IgD-negative memory B cell (primary cell): ENCODE measurements at regions not wholly inside any gene's neighbourhood (a gene's known extent, or its start where the extent isn't known, plus 50 kb on each side); places are given as distances from the start of the nearest gene placed in this dataset.
A peak's percentile ranks its signal among the peaks of the same experiment; 100 is the strongest.
"Not testable (repeated sequence)": the region's sequence is repeated elsewhere in the genome, so short reads cannot be mapped to it uniquely, and the experiment has no call there.

Source experiments
- H3K27ac Mint-ChIP-seq, 3 donors: one replicate each; pipeline ENCODE4 v1.8.0; 2020 to 2022; ENCODE audit warnings: mild to moderate bottlenecking in 3 of 3, mixed read lengths in 3 of 3, moderate library complexity in 1 of 3
- H3K27me3 Mint-ChIP-seq: one replicate; pipeline ENCODE4 v1.8.0; 2021; ENCODE audit warnings: mixed read lengths
- H3K36me3 Mint-ChIP-seq: one replicate; pipeline ENCODE4 v1.8.0; 2020; ENCODE audit warnings: mild to moderate bottlenecking, mixed read lengths
- H3K4me1 Mint-ChIP-seq, 3 donors: one replicate each; pipeline ENCODE4 v1.8.0; 2020 to 2022; ENCODE audit warnings: mixed read lengths in 3 of 3, mild to moderate bottlenecking in 1 of 3
- H3K4me3 Mint-ChIP-seq, 4 donors: one replicate each; pipeline ENCODE4 v1.8.0; 2020 to 2022; ENCODE audit warnings: mild to moderate bottlenecking in 4 of 4, mixed read lengths in 4 of 4, moderate library complexity in 3 of 4
- H3K9me3 Mint-ChIP-seq, 3 donors: one replicate each; pipeline ENCODE4 v1.8.0; 2020 to 2021; ENCODE audit warnings: mixed read lengths in 3 of 3, mild to moderate bottlenecking in 1 of 3

- Mint-ChIP-seq H3K9me3 (peaks cover 0 to 3% (median 0%) of the 10 kb centered on the region in 3 donors), H3K4me1 (no peaks in the 10 kb centered on the region), H3K4me3 (no peak overlapping the region), H3K27me3 (peaks cover 9% of the 10 kb centered on the region), H3K27ac (no peak overlapping the region), H3K36me3 (no peaks in the 10 kb centered on the region)
Observed at GRCh38 chr14:44873536-44873935, 88.2 kb downstream of the KLHL28 start.

- H3K9me3 Mint-ChIP-seq, result peaks cover 0 to 3% (median 0%) of the 10 kb centered on the region in 3 donors
- no peak overlapping the region for H3K4me3 Mint-ChIP-seq
- no peaks in the 10 kb centered on the region for H3K4me1 Mint-ChIP-seq
- H3K27me3 Mint-ChIP-seq, result peaks cover 2% of the 10 kb centered on the region
- H3K27ac Mint-ChIP-seq, result no peak overlapping the region
- H3K36me3 Mint-ChIP-seq, result no peaks in the 10 kb centered on the region
Observed at GRCh38 chr14:44866770-44867169, 95.0 kb downstream of the KLHL28 start.

- Mint-ChIP-seq H3K4me3 (no peak overlapping the region), H3K4me1 (no peaks in the 10 kb centered on the region), H3K36me3 (no peaks in the 10 kb centered on the region), H3K27me3 (peaks cover 2% of the 10 kb centered on the region), H3K9me3 (peaks cover 0 to 3% (median 0%) of the 10 kb centered on the region in 3 donors), H3K27ac (no peak overlapping the region)
Observed at GRCh38 chr14:44866322-44866721, 95.4 kb downstream of the KLHL28 start.

- Mint-ChIP-seq H3K27me3 (no peaks in the 10 kb centered on the region), H3K4me3 (no peak overlapping the region), H3K36me3 (no peaks in the 10 kb centered on the region), H3K27ac (no peak overlapping the region), H3K9me3 (peaks cover 0 to 2% (median 0%) of the 10 kb centered on the region in 3 donors), H3K4me1 (no peaks in the 10 kb centered on the region)
Observed at GRCh38 chr14:44863271-44863670, 98.5 kb downstream of the KLHL28 start.

GRCh38 chr14:44854114-44854513, 107.6 kb downstream of the KLHL28 start:
- H3K36me3 Mint-ChIP-seq, result no peaks in the 10 kb centered on the region
- H3K27ac Mint-ChIP-seq, result no peak overlapping the region

GRCh38 chr14:44847526-44848309, 114.0 kb downstream of the KLHL28 start:
- H3K4me3 Mint-ChIP-seq, result no peak overlapping the region
- no peak overlapping the region for H3K27ac Mint-ChIP-seq
- no peaks in the 10 kb centered on the region for H3K9me3 Mint-ChIP-seq
- no peaks in the 10 kb centered on the region for H3K36me3 Mint-ChIP-seq
- peaks cover 0 to 3% (median 0%) of the 10 kb centered on the region in 3 donors for H3K4me1 Mint-ChIP-seq
- no peaks in the 10 kb centered on the region for H3K27me3 Mint-ChIP-seq

More at GRCh38 chr14:44854114-44854513, 107.6 kb downstream of the KLHL28 start:
- H3K9me3 Mint-ChIP-seq, result peaks cover 0 to 7% (median 0%) of the 10 kb centered on the region in 3 donors
- H3K27me3 Mint-ChIP-seq, result peaks cover 19% of the 10 kb centered on the region
- H3K4me1 Mint-ChIP-seq, result peaks cover 0 to 1% (median 0%) of the 10 kb centered on the region in 3 donors
- no peak overlapping the region for H3K4me3 Mint-ChIP-seq

- peaks cover 0 to 3% (median 0%) of the 10 kb centered on the region in 3 donors for H3K4me1 Mint-ChIP-seq
- H3K36me3 Mint-ChIP-seq, result no peaks in the 10 kb centered on the region
- no peaks in the 10 kb centered on the region for H3K27me3 Mint-ChIP-seq
- H3K27ac Mint-ChIP-seq, result no peak overlapping the region
- no peaks in the 10 kb centered on the region for H3K9me3 Mint-ChIP-seq
- peak overlapping the region in 1 of 4 donors; percentile 42 for H3K4me3 Mint-ChIP-seq
Observed at GRCh38 chr14:44846232-44846824, 115.4 kb downstream of the KLHL28 start.

- not testable (repeated sequence) for H3K27me3 Mint-ChIP-seq, H3K4me1 Mint-ChIP-seq, H3K36me3 Mint-ChIP-seq, H3K9me3 Mint-ChIP-seq, H3K27ac Mint-ChIP-seq, H3K4me3 Mint-ChIP-seq
Observed at GRCh38 chr14:44835928-44836327, 125.8 kb downstream of the KLHL28 start.

GRCh38 chr14:44833376-44834060, 128.2 kb downstream of the KLHL28 start:
- Mint-ChIP-seq H3K27ac (no peak overlapping the region), H3K4me3 (no peak overlapping the region), H3K36me3 (no peaks in the 10 kb centered on the region), H3K27me3 (peaks cover 4% of the 10 kb centered on the region), H3K4me1 (peaks cover 0 to 3% (median 2%) of the 10 kb centered on the region in 3 donors), H3K9me3 (no peaks in the 10 kb centered on the region)

GRCh38 chr14:44830371-44830770, 131.4 kb downstream of the KLHL28 start:
- no peaks in the 10 kb centered on the region for H3K36me3 Mint-ChIP-seq
- peaks cover 0 to 3% (median 0%) of the 10 kb centered on the region in 3 donors for H3K9me3 Mint-ChIP-seq
- H3K4me3 Mint-ChIP-seq, result no peak overlapping the region
- peaks cover 4% of the 10 kb centered on the region for H3K27me3 Mint-ChIP-seq
- peaks cover 0 to 3% (median 2%) of the 10 kb centered on the region in 3 donors for H3K4me1 Mint-ChIP-seq
- no peak overlapping the region for H3K27ac Mint-ChIP-seq

GRCh38 chr14:44829021-44829420, 132.7 kb downstream of the KLHL28 start:
- Mint-ChIP-seq H3K27ac (no peak overlapping the region), H3K4me3 (no peak overlapping the region), H3K36me3 (no peaks in the 10 kb centered on the region), H3K27me3 (peaks cover 4% of the 10 kb centered on the region), H3K9me3 (peaks cover 0 to 3% (median 0%) of the 10 kb centered on the region in 3 donors), H3K4me1 (no peaks in the 10 kb centered on the region)

GRCh38 chr14:44828023-44828422, 133.7 kb downstream of the KLHL28 start:
- Mint-ChIP-seq H3K9me3 (peaks cover 0 to 3% (median 0%) of the 10 kb centered on the region in 3 donors), H3K36me3 (no peaks in the 10 kb centered on the region), H3K27ac (no peak overlapping the region), H3K4me1 (no peaks in the 10 kb centered on the region), H3K27me3 (peaks cover 7% of the 10 kb centered on the region), H3K4me3 (no peak overlapping the region)

GRCh38 chr14:44820230-44820964, 141.3 kb downstream of the KLHL28 start:
- Mint-ChIP-seq H3K4me1 (no peaks in the 10 kb centered on the region), H3K4me3 (no peak overlapping the region), H3K27me3 (peaks cover 7% of the 10 kb centered on the region), H3K36me3 (no peaks in the 10 kb centered on the region), H3K9me3 (peaks cover 0 to 5% (median 0%) of the 10 kb centered on the region in 3 donors), H3K27ac (no peak overlapping the region)

- Mint-ChIP-seq H3K36me3 (no peaks in the 10 kb centered on the region), H3K27ac (no peak overlapping the region), H3K4me3 (no peak overlapping the region), H3K4me1 (no peaks in the 10 kb centered on the region), H3K27me3 (peaks cover 5% of the 10 kb centered on the region), H3K9me3 (no peaks in the 10 kb centered on the region)
Observed at GRCh38 chr14:44814196-44814595, 147.6 kb downstream of the KLHL28 start.

- Mint-ChIP-seq H3K4me3 (no peak overlapping the region), H3K36me3 (no peaks in the 10 kb centered on the region), H3K4me1 (no peaks in the 10 kb centered on the region), H3K27ac (no peak overlapping the region), H3K9me3 (no peaks in the 10 kb centered on the region), H3K27me3 (peaks cover 1% of the 10 kb centered on the region)
Observed at GRCh38 chr14:44812672-44813071, 149.1 kb downstream of the KLHL28 start.
